GM19035 (cell line): ENCODE measurements at regions not wholly inside any gene's neighbourhood (a gene's known extent, or its start where the extent isn't known, plus 50 kb on each side); places are given as distances from the start of the nearest gene placed in this dataset.

Experiments
- ATAC-seq: cut with Tn5 transposase; IDR thresholded peaks from one replicate; pipeline ENCODE4 v1.9.1; 2021; ENCODE audit not compliant: unreplicated experiment

DNA sequence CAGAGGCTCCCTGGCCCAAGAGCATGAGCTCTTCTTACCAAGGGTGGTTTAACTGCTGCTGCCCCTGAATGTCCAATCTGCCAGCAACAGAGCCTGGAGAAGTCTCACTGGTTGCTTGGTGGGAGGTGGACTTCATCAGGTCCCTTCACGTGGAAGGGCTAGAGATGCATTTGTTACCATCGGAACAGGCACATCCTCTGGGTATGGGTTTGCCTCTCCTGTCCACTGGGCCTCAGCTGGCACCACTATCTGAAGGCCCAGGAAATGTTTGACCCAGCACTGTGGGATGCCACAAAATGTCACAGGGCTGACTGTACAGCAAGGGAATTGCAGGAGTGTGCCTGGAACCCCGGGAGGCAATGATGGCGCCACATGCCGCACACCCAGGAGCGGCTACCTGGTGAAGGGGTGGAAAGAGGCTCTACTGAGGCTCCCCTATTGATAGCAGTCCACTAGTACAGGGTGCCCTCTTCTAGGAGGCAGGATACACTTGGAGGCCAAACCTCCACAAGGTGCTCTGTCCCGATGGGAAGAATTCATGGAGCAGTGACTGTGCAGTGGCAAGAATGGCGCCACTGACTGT, 603.1 kb upstream of the MGMT start:
- ATAC-seq: no peak

DNA sequence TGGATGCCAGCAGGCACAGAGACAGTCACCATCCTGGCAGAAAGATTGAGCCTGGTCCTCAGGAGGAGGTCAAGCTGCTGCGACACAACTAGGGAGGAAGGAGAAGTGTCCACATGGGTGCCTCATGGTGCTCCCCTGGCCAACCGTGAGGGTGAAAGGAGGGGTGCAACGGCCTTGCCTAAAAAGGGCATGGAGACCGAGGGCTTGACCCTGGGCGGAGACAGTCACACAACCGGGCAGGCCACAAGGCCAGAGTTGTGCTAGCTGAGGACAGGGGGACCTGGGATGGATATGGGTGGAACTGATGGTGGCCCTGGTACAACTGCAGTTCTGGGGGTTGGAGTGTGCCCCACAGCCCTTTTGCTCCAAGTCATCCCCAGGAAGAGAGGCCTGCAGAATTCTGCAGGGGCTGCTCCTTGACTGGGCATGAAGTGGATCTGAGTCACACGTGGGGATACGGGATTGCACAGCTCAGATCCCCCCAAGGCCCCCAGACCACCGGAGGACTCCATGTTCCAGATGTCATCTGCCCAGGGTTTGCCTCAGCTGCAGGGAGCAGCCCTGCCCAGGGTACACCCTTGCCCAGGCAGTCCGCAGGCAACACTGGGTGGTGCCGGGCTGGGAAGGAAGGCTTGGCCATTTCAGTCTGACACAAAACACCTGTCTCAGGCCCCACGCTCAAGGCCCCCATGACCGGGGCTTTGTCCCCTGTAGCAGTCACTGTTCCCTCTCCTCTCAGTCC, 602.3 kb upstream of the MGMT start:
- no peak for ATAC-seq

- no peak for ATAC-seq
Measured at GRCh38 chr10:128865436-128866195, 601.4 kb upstream of the MGMT start.

- ATAC-seq: no peak
Measured at GRCh38 chr10:128866551-128866950, 600.5 kb upstream of the MGMT start.

- ATAC-seq: no peak
Measured at GRCh38 chr10:128867210-128867609, 599.8 kb upstream of the MGMT start.

GRCh38 chr10:128867819-128868218, 599.2 kb upstream of the MGMT start:
- no peak for ATAC-seq

DNA sequence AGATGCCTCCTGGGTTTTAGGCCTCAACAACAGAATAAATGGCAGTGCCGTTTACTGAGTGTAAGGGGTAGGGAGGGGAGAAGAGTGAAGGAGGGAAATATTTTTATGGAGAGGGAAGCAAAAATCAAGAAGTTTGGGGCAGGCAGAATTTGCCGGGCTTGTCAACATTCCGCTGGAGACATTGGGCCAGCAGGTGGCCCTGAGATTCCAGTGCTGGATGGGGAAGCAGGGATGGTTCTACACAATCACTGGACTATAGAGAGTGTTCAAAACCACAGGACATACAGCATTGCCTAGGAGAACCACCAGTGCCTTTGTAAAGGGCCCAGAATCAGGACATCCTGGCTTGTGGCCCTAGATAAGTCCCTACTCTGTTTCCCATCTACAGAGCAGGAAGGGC, 598.6 kb upstream of the MGMT start:
- ATAC-seq: no peak

- no peak for ATAC-seq
Measured at GRCh38 chr10:128869101-128869749, 597.8 kb upstream of the MGMT start.

GRCh38 chr10:128870830-128871597, 596.0 kb upstream of the MGMT start:
- ATAC-seq: no peak

DNA sequence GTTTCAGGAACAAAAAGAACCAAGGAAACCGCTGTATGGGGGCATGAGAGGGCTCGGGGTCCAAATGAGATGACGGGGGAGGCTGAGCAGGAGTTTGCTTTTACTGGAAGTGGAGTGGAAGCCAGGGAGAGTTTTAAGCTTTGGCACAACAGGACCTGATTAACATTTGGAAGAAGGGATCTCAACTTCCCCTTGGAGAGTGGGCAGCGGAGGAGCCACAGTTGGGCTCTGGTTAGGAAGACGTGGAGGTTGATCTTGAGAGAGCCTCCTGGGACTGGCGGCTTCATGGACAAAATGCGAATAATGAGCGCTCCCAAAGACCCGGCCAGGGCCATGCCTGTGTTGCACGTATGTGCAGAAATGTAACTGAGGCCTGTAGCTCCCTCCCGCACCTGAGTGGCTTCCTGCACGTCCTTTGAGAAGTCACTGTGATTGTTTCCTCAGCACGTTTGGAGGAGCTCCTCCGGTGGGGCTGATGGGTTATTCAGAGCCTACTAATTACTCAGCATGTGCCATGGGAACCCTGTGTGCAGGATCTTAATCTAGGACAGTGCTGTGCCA, 595.3 kb upstream of the MGMT start:
- ATAC-seq: no peak

GRCh38 chr10:128873411-128874054, 593.5 kb upstream of the MGMT start:
- ATAC-seq: no peak

DNA sequence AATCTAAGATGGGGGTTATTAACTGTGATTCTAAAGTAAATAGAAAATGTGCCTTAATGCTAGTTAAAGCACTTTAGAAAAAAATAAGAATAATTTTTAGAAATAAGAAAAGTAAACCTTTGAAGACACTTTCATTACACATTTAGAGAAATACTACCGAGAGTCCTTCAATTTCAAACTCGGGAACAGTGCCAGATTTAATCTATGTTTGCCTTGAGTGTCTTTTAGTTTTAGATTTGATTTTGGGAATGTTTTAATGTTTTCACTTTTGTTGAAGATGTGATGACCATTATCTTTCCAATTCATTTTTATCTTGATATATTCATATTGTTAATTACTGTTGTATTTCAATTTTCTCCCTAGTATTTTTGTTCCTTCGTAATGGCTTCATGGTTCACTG, 592.7 kb upstream of the MGMT start:
- ATAC-seq: no peak

DNA sequence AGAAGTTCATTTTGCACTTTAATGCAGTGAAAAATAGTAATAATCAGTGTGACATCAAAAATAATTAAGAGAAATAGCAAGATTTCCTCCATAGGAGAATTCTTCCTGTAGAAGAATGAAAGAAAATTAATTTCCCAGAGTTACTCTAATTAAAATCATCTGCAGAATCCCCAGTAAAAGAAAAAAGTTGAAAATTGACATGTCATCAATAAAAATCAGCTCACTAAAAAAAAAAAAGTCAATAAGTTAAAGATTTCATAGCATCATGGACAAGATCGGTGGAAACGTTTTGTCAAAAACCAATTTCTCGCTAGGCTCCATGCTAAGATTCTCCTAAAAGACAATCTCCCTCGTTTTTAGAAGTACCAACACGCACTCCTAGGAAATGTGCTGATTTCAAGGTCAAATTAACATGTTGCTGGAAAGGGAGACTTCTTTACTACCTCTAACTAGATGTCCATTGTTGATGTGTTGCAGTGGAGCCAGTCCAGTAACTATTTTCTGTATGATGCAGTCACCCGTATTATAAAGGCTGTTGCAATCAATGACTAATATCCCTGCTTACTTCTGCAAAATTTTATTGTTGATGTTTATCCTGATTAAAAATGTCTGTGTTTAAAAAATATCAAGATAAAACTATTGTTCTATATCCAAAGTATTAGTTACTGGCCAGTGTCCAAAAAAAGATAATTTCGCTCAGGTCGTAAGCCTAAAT, 591.9 kb upstream of the MGMT start:
- ATAC-seq: no peak

- ATAC-seq: no peak
Measured at GRCh38 chr10:128875956-128876736, 590.9 kb upstream of the MGMT start.

DNA sequence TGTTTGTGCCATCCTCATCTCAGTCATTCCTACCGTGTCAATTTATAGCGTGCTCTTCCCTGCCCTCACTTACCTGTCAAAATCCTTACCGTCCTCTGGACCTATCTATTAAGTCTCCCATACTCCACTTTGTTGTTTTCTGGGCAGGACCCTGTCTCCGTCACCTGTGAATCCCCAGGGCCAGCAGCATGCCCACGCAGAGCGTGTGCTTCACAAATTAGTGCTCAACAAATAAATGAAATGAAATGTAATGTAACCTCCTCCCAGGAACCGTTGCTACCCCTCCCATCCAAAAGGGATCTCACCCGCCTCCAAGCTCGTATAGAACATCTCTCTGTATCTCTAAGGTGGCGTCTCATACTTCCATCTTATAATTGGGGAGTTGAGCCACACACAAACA, 589.9 kb upstream of the MGMT start:
- no peak for ATAC-seq

- no peak for ATAC-seq
Measured at GRCh38 chr10:128877936-128878335, 589.1 kb upstream of the MGMT start.

- no peak for ATAC-seq
Measured at GRCh38 chr10:128879030-128879429, 588.0 kb upstream of the MGMT start.

DNA sequence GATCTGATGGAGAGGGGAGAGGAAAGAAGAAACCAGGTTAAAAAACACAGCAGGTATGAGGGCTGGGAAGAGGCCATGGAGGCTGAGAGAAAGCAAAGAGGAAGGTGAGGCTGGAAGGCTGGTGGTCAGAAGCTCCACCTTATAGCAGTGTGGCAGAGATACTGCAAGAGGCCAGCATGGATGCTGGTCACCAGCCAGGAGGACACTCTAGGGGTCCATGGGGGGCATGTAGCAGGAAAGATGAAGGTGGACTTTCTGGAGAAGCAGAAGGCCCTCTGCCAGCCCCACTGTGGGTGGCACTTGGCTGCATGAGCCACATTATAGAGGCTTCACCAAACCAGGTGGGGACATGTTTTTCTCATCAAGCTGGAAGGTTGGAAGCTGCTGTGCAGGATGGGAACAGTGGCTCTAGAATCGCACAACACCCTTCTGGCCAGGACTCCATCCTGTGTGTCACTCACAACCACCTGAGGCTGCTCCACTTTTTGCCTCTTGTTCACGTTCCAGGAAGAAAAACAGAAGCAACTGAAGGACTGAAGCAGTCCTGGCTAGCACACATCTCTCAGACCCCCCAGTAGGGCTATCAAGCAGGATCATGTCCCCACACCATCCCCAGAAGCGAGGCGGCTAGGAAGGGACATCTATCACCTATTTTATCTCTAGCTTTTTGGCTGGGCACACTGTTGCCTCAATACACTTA, 587.5 kb upstream of the MGMT start:
- ATAC-seq: no peak
